Osteoblast (primary cell): ENCODE measurements at regions not wholly inside any gene's neighbourhood (a gene's known extent, or its start where the extent isn't known, plus 50 kb on each side); places are given as distances from the start of the nearest gene placed in this dataset.

Experiments
- DNase-seq: peaks from one replicate; pipeline ENCODE4 v3.0.0; 2011; ENCODE audit warnings: low spot score, mixed read lengths; ENCODE audit not compliant: insufficient read length; ENCODE audit errors: missing footprints
- H2AFZ ChIP-seq: 2 replicates; pipeline ENCODE4 v1.6.0; 2011; ENCODE audit warnings: mild to moderate bottlenecking, low read length
- H3K27ac ChIP-seq: 2 replicates; pipeline ENCODE4 v1.5.1; 2011; ENCODE audit warnings: mild to moderate bottlenecking, low read depth, low read length, moderate library complexity
- H3K27me3 ChIP-seq: 2 replicates; pipeline ENCODE4 v1.6.0; 2012; ENCODE audit warnings: mild to moderate bottlenecking, control low read depth, inconsistent platforms, low read length, moderate library complexity; ENCODE audit not compliant: insufficient read depth
- H3K36me3 ChIP-seq: 2 replicates; pipeline ENCODE4 v1.5.1; 2011; ENCODE audit warnings: mild to moderate bottlenecking, low read length, control low read depth, moderate library complexity; ENCODE audit not compliant: insufficient read depth
- H3K4me1 ChIP-seq: 2 replicates; pipeline ENCODE4 v1.5.1; 2011; ENCODE audit warnings: mild to moderate bottlenecking, low read length, control low read depth, moderate library complexity; ENCODE audit not compliant: insufficient read depth
- H3K4me2 ChIP-seq: 2 replicates; pipeline ENCODE4 v1.6.0; 2011; ENCODE audit warnings: mild to moderate bottlenecking, low read length; ENCODE audit not compliant: insufficient read depth
- H3K4me3 ChIP-seq: fragments of 200-600 bp; sonication (generic); 3 replicates; pipeline ENCODE4 v1.5.1; 2012; ENCODE audit warnings: mild to moderate bottlenecking, low read length, inconsistent platforms; ENCODE audit not compliant: insufficient read depth
- H3K79me2 ChIP-seq: 2 replicates; pipeline ENCODE4 v1.6.0; 2012; ENCODE audit warnings: mild to moderate bottlenecking, low read length, control low read depth, inconsistent platforms; ENCODE audit not compliant: insufficient read depth
- H3K9me3 ChIP-seq: 2 replicates; pipeline ENCODE4 v1.5.1; 2011; ENCODE audit warnings: low read depth, low read length, control low read depth
- H4K20me1 ChIP-seq: 2 replicates; pipeline ENCODE4 v1.6.0; 2012; ENCODE audit warnings: mild to moderate bottlenecking, low read length, control low read depth; ENCODE audit not compliant: insufficient read depth
- TF ChIP-seq, protein P1 (sequence below): IDR thresholded peaks from 2 replicates; pipeline ENCODE4 v1.5.1; 2011; ENCODE audit warnings: mild to moderate bottlenecking, low read depth, low read length, moderate library complexity; ENCODE audit errors: extremely low read depth

DNA sequence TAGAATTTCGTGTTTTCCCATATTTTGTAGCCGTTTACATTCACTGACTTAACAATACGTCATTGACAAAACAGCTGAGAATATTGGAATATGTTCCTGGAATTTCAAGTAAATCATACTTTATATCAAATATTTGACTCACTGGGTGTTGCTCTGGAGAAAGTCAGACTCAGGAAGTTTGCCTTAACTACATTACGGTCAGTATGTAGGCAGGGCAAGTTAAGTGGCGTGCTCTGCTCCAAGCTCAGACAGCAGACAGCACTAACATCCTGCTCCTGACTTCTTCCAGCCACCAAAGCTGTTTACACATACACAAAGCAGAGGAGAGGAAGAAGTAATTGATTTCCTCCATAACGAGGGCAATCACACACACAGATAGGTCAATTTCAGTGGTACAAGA lies 414.6 kb downstream of the LRRIQ3 start:
- DNase-seq = no peak
- H3K4me3 ChIP-seq = no peak overlapping the region
- H3K27me3 ChIP-seq = no peaks in the 10 kb centered on the region
- no peak overlapping the region for H3K4me2 ChIP-seq
- H2AFZ ChIP-seq = no peak overlapping the region
- no peaks in the 10 kb centered on the region for H3K79me2 ChIP-seq
- TF ChIP-seq, protein P1, sequence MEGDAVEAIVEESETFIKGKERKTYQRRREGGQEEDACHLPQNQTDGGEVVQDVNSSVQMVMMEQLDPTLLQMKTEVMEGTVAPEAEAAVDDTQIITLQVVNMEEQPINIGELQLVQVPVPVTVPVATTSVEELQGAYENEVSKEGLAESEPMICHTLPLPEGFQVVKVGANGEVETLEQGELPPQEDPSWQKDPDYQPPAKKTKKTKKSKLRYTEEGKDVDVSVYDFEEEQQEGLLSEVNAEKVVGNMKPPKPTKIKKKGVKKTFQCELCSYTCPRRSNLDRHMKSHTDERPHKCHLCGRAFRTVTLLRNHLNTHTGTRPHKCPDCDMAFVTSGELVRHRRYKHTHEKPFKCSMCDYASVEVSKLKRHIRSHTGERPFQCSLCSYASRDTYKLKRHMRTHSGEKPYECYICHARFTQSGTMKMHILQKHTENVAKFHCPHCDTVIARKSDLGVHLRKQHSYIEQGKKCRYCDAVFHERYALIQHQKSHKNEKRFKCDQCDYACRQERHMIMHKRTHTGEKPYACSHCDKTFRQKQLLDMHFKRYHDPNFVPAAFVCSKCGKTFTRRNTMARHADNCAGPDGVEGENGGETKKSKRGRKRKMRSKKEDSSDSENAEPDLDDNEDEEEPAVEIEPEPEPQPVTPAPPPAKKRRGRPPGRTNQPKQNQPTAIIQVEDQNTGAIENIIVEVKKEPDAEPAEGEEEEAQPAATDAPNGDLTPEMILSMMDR = no peak
- no peaks in the 10 kb centered on the region for H3K4me1 ChIP-seq
- H4K20me1 ChIP-seq = no peaks in the 10 kb centered on the region
- no peaks in the 10 kb centered on the region for H3K36me3 ChIP-seq
- no peaks in the 10 kb centered on the region for H3K9me3 ChIP-seq
- no peak overlapping the region for H3K27ac ChIP-seq

- H3K4me1 ChIP-seq = no peaks in the 10 kb centered on the region
- no peak overlapping the region for H3K4me3 ChIP-seq
- TF ChIP-seq, protein P1 = no peak
- H3K27me3 ChIP-seq = no peaks in the 10 kb centered on the region
- no peaks in the 10 kb centered on the region for H3K36me3 ChIP-seq
- no peak overlapping the region for H3K27ac ChIP-seq
- H3K4me2 ChIP-seq = no peak overlapping the region
- H3K79me2 ChIP-seq = no peaks in the 10 kb centered on the region
- no peaks in the 10 kb centered on the region for H4K20me1 ChIP-seq
- DNase-seq = no peak
- no peaks in the 10 kb centered on the region for H3K9me3 ChIP-seq
- H2AFZ ChIP-seq = no peak overlapping the region
Measured at GRCh38 chr1:73782901-73783300, 415.1 kb downstream of the LRRIQ3 start.

GRCh38 chr1:73781251-73781650 lies 416.7 kb downstream of the LRRIQ3 start:
- no peaks in the 10 kb centered on the region for H3K27me3 ChIP-seq
- H2AFZ ChIP-seq = no peak overlapping the region
- H3K27ac ChIP-seq = no peak overlapping the region
- H3K4me2 ChIP-seq = no peak overlapping the region
- H3K4me1 ChIP-seq = no peaks in the 10 kb centered on the region
- H3K9me3 ChIP-seq = no peaks in the 10 kb centered on the region
- no peaks in the 10 kb centered on the region for H4K20me1 ChIP-seq
- no peaks in the 10 kb centered on the region for H3K36me3 ChIP-seq
- DNase-seq = no peak
- H3K4me3 ChIP-seq = no peak overlapping the region
- H3K79me2 ChIP-seq = no peaks in the 10 kb centered on the region
- TF ChIP-seq, protein P1 = no peak

DNA sequence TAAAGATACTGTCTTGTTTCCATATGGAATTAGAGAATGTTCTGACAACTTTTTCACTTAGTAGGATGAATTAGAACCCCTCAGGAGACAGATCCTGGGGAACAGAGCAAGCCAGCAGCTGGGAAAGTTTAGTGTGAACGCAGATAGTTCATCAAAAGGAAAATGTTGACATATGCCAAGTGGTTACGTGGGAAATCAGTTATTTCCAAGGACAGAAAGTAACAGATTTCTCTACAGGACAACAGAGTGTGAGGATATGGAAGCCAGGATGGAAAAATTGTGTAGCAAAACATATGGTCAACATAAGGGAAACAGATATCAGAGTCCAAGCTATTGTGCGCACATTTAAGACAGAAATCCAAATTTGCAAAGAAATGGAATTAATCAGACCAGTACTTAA lies 419.5 kb downstream of the LRRIQ3 start:
- Histone ChIP-seq H3K27ac (no peak overlapping the region), H3K4me1 (no peaks in the 10 kb centered on the region), H3K4me2 (no peak overlapping the region), H3K9me3 (no peaks in the 10 kb centered on the region), H3K4me3 (no peak overlapping the region), H3K36me3 (no peaks in the 10 kb centered on the region), H3K27me3 (no peaks in the 10 kb centered on the region), H3K79me2 (no peaks in the 10 kb centered on the region), H2AFZ (no peak overlapping the region), H4K20me1 (no peaks in the 10 kb centered on the region)
- no peak for DNase-seq
- TF ChIP-seq, protein P1 = no peak
